ENCODE measurements at regions not wholly inside any gene's neighbourhood (a gene's known extent, or its start where the extent isn't known, plus 50 kb on each side); places are given as distances from the start of the nearest gene placed in this dataset.

DNA sequence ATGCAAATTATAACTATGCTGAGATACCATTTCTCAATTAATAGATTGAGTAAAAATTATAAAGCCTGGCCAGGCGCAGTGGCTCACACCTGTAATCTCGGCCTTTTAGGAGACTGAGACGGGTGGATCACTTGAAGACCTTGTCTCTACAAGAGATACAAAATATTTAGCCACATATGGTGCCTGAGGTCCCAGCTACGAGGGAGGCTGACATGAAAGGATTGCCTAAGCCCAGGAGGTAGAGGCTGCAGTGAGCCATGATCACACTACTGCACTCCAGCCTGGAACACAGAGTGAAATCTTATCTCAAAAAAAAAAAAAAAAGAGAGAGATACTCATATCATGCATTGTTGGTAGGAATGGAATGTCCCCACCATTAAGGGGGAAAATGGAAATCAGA, 142.4 kb downstream of the RCN1 start:
- TF ChIP-seq, protein P1, sequence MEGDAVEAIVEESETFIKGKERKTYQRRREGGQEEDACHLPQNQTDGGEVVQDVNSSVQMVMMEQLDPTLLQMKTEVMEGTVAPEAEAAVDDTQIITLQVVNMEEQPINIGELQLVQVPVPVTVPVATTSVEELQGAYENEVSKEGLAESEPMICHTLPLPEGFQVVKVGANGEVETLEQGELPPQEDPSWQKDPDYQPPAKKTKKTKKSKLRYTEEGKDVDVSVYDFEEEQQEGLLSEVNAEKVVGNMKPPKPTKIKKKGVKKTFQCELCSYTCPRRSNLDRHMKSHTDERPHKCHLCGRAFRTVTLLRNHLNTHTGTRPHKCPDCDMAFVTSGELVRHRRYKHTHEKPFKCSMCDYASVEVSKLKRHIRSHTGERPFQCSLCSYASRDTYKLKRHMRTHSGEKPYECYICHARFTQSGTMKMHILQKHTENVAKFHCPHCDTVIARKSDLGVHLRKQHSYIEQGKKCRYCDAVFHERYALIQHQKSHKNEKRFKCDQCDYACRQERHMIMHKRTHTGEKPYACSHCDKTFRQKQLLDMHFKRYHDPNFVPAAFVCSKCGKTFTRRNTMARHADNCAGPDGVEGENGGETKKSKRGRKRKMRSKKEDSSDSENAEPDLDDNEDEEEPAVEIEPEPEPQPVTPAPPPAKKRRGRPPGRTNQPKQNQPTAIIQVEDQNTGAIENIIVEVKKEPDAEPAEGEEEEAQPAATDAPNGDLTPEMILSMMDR (conservative IDR thresholded peaks at IDR 0.05; ENCODE audit: low read depth, low read length): no peak
- TF ChIP-seq POLR2A (IDR thresholded peaks at IDR 0.05; ENCODE audit: low read depth, low read length): no peak
- no peak for TF ChIP-seq FOS (IDR thresholded peaks at IDR 0.05; ENCODE audit: low read depth, low read length)
- TF ChIP-seq MAZ (IDR thresholded peaks at IDR 0.05; ENCODE audit: borderline replicate concordance, low read depth, low read length): no peak
- no peak for TF ChIP-seq CHD1 (IDR thresholded peaks at IDR 0.05; ENCODE audit: low read depth, low read length)
- no peak for TF ChIP-seq USF2 (IDR thresholded peaks at IDR 0.05; ENCODE audit: low read depth, low read length)
- TF ChIP-seq MXI1 (IDR thresholded peaks at IDR 0.05; ENCODE audit: borderline replicate concordance, low read depth, low read length): no peak
- TF ChIP-seq CEBPB (IDR thresholded peaks at IDR 0.05; ENCODE audit: low read depth, low read length): no peak
- no peak for TF ChIP-seq SMC3 (IDR thresholded peaks at IDR 0.05; ENCODE audit: low read depth, low read length)
- TF ChIP-seq RAD21 (IDR thresholded peaks at IDR 0.05; ENCODE audit: low read length): no peak

Data from IMR-90 (cell line).